Endothelial cell (in vitro differentiated cells): ENCODE measurements at regions not wholly inside any gene's neighbourhood (a gene's known extent, or its start where the extent isn't known, plus 50 kb on each side); places are given as distances from the start of the nearest gene placed in this dataset.

Experiments
- DNase-seq: peaks from one replicate; pipeline ENCODE4 v3.0.0; 2021; ENCODE audit warnings: low spot score
- H3K27ac Mint-ChIP-seq: one replicate; pipeline ENCODE4 v1.8.0; 2021; ENCODE audit warnings: mixed read lengths, inconsistent platforms; ENCODE audit not compliant: unreplicated experiment
- H3K27me3 Mint-ChIP-seq: one replicate; pipeline ENCODE4 v1.8.0; 2021; ENCODE audit warnings: mild to moderate bottlenecking, moderate library complexity, mixed read lengths, inconsistent platforms; ENCODE audit not compliant: unreplicated experiment
- H3K36me3 Mint-ChIP-seq: one replicate; pipeline ENCODE4 v1.8.0; 2021; ENCODE audit warnings: mild to moderate bottlenecking, low read depth, mixed read lengths, inconsistent platforms; ENCODE audit not compliant: unreplicated experiment
- H3K4me1 Mint-ChIP-seq: one replicate; pipeline ENCODE4 v1.8.0; 2021; ENCODE audit warnings: mild to moderate bottlenecking, mixed read lengths, inconsistent platforms; ENCODE audit not compliant: unreplicated experiment
- H3K4me3 Mint-ChIP-seq: one replicate; pipeline ENCODE4 v1.8.0; 2021; ENCODE audit warnings: mild to moderate bottlenecking, mixed read lengths, inconsistent platforms; ENCODE audit not compliant: unreplicated experiment
- H3K9me3 Mint-ChIP-seq: one replicate; pipeline ENCODE4 v1.8.0; 2021; ENCODE audit warnings: mixed read lengths, inconsistent platforms; ENCODE audit not compliant: unreplicated experiment
- TF ChIP-seq, protein P1 (sequence below): fragments of 200-600 bp; sonication (generic); IDR thresholded peaks from one replicate; pipeline ENCODE4 v1.5.0; 2021; ENCODE audit warnings: antibody characterized with exemption; ENCODE audit not compliant: unreplicated experiment

DNA sequence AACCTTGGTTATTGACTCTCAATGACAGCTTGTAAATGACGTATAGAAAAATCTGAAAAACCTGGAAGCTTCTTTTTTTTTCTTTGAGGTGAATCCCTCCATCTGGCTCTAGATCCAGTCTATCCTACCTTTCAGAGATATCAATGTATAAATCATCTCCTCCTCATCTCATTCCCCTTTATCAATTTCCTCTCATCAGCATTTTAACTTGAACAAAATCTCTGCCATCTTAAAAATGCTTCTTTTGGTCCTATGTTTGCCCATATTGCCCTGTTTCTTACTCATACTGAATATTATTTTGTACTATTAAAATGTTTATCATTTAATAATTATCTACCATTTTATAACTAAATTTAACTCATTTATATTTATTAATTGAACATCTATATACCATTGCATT, 306.7 kb upstream of the TSHZ2 start:
- Mint-ChIP-seq H3K36me3 (no peaks in the 10 kb centered on the region), H3K4me3 (no peak overlapping the region), H3K4me1 (no peaks in the 10 kb centered on the region), H3K9me3 (no peaks in the 10 kb centered on the region), H3K27me3 (no peaks in the 10 kb centered on the region), H3K27ac (no peak overlapping the region)
- no peak for DNase-seq
- TF ChIP-seq, protein P1, sequence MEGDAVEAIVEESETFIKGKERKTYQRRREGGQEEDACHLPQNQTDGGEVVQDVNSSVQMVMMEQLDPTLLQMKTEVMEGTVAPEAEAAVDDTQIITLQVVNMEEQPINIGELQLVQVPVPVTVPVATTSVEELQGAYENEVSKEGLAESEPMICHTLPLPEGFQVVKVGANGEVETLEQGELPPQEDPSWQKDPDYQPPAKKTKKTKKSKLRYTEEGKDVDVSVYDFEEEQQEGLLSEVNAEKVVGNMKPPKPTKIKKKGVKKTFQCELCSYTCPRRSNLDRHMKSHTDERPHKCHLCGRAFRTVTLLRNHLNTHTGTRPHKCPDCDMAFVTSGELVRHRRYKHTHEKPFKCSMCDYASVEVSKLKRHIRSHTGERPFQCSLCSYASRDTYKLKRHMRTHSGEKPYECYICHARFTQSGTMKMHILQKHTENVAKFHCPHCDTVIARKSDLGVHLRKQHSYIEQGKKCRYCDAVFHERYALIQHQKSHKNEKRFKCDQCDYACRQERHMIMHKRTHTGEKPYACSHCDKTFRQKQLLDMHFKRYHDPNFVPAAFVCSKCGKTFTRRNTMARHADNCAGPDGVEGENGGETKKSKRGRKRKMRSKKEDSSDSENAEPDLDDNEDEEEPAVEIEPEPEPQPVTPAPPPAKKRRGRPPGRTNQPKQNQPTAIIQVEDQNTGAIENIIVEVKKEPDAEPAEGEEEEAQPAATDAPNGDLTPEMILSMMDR: no peak

DNA sequence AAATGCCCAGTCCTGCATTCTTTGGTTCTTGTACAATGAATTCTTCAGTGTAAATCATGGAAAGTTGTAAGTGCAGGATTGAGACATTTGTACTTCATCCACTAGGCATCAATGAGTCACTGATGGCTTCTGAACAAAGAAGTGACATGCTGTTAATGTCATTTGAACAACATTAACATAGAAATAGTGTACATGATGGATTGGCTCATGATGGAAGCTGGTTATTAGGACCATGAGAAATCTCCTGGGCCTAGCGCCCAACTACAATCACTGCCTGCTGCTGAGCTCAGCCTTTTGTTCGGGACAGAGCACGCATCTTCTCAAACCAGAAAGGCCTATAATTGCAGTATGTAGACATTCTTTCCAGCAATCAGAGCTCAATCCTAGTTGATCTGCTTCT, 316.8 kb upstream of the TSHZ2 start:
- H3K27me3 Mint-ChIP-seq: no peaks in the 10 kb centered on the region

DNA sequence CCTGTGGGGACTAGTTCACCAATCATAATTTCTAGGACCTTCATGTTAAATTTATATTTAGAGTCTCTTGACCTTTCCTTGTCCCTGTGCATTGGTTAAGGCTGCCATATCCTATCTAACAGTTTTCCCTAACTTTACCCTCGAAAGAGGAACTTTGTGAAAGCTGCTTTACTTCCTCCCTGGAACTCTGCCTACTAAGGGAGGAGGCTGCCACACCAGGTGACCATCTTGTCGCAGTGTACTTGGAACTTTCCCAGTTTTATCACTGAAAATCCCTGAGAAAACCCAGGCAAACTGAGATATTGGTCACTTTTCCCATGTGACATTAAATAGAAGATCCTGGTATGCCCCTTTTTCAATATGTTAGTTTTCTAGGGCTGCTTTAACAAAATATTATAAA, 317.6 kb upstream of the TSHZ2 start:
- Mint-ChIP-seq H3K27me3 (no peaks in the 10 kb centered on the region), H3K4me1 (no peaks in the 10 kb centered on the region), H3K4me3 (no peak overlapping the region), H3K36me3 (no peaks in the 10 kb centered on the region), H3K9me3 (no peaks in the 10 kb centered on the region), H3K27ac (no peak overlapping the region)
- DNase-seq: no peak
- TF ChIP-seq, protein P1: no peak

More for the DNA sequence above, 316.8 kb upstream of the TSHZ2 start:
- H3K4me3 Mint-ChIP-seq: no peak overlapping the region
- no peak overlapping the region for H3K27ac Mint-ChIP-seq
- no peaks in the 10 kb centered on the region for H3K9me3 Mint-ChIP-seq
- DNase-seq: no peak
- H3K36me3 Mint-ChIP-seq: no peaks in the 10 kb centered on the region
- H3K4me1 Mint-ChIP-seq: no peaks in the 10 kb centered on the region
- TF ChIP-seq, protein P1: no peak

DNA sequence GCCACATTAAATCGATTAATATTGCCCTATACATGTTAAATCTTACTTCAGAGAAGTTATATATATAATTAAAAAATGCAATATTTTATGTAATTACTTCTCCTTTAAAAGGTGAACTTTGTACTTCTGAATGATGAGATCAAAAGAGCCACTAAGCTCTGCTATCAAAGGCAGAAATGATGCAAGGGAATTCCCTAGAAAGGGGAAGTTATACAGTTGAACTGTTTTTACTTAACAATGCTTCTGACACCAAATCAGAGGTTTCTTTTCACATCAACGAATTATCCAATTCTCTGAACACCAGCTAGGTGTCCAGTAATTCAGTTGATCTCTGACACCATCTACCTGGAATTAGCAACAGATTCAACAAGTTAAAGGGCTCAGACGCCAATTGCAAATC, 319.9 kb upstream of the TSHZ2 start:
- no peak overlapping the region for H3K27ac Mint-ChIP-seq
- TF ChIP-seq, protein P1: no peak
- no peaks in the 10 kb centered on the region for H3K9me3 Mint-ChIP-seq
- no peaks in the 10 kb centered on the region for H3K27me3 Mint-ChIP-seq
- no peak overlapping the region for H3K4me3 Mint-ChIP-seq
- no peak for DNase-seq
- H3K4me1 Mint-ChIP-seq: no peaks in the 10 kb centered on the region
- H3K36me3 Mint-ChIP-seq: no peaks in the 10 kb centered on the region

DNA sequence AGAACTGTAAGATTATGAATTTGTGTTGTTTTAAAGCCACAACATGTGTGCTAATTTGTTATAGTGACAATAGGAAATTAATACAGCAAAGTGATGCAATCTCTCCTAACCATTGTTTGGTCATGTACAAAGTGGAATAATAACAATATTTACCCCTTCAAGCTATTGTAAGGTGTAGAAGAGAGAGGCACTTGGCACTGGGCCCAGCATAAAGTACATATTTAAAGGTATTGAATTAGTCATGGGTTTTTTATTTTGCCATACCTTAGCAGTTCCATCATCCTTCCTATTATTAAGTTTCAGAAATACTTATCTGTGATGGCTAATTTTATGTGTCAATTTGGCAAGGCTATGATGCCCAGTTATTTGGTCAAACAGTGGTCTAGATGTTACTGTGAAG, 322.4 kb upstream of the TSHZ2 start:
- no peak overlapping the region for H3K4me3 Mint-ChIP-seq
- no peaks in the 10 kb centered on the region for H3K4me1 Mint-ChIP-seq
- no peaks in the 10 kb centered on the region for H3K27me3 Mint-ChIP-seq
- no peak for DNase-seq
- TF ChIP-seq, protein P1: no peak
- no peaks in the 10 kb centered on the region for H3K9me3 Mint-ChIP-seq
- no peaks in the 10 kb centered on the region for H3K36me3 Mint-ChIP-seq
- no peak overlapping the region for H3K27ac Mint-ChIP-seq
